GM12891 (cell line): ENCODE measurements at regions not wholly inside any gene's neighbourhood (a gene's known extent, or its start where the extent isn't known, plus 50 kb on each side); places are given as distances from the start of the nearest gene placed in this dataset.
"Not testable (repeated sequence)": the region's sequence is repeated elsewhere in the genome, so short reads cannot be mapped to it uniquely, and the experiment has no call there.

ENCODE experiments used
- PAX5 ChIP-seq: IDR thresholded peaks from 2 replicates; pipeline ENCODE4 v1.6.1; 2011; ENCODE audit warnings: low read length, moderate library complexity, mild to moderate bottlenecking; ENCODE audit not compliant: insufficient read depth, severe bottlenecking
- POLR2A ChIP-seq: IDR thresholded peaks from 2 replicates; pipeline ENCODE4 v1.6.1; 2011; ENCODE audit warnings: low read depth, low read length, control low read depth
- POLR2AphosphoS5 ChIP-seq: IDR thresholded peaks from 2 replicates; pipeline ENCODE4 v1.6.1; 2011; ENCODE audit warnings: low read depth, low read length, control low read depth
- POU2F2 ChIP-seq: IDR thresholded peaks from 2 replicates; pipeline ENCODE4 v1.6.1; 2011; ENCODE audit warnings: low read depth, mild to moderate bottlenecking, control low read depth, low read length, moderate library complexity
- TAF1 ChIP-seq: IDR thresholded peaks from 2 replicates; pipeline ENCODE4 v1.6.1; 2011; ENCODE audit warnings: low read depth, low read length, control low read depth

DNA sequence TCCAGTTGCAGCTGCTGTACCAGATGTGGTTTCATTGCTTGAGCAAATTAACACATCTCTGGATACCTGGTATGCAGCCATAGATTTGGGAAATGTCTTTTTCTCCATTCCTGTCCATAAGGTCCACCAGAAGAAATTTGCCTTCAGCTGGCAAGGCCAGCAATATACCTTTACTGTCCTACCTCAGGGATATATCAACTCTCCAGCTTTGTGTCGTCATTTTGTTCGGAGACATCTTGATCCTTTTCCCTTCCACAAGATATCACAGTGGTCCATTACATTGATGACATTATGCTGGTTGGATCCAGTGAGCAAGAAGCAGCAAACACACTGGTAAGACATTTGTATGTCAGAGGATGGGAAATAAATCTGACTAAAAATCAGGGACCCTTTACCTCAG lies 576.1 kb upstream of the FBXO33 start:
- TF ChIP-seq POLR2A, POLR2AphosphoS5, PAX5, TAF1, POU2F2: not testable (repeated sequence)
